Breast epithelium (tissue), 4 donors: ENCODE measurements at regions not wholly inside any gene's neighbourhood (a gene's known extent, or its start where the extent isn't known, plus 50 kb on each side); places are given as distances from the start of the nearest gene placed in this dataset.

ENCODE experiments used
- DNase-seq, 2 donors: peaks; one replicate each; pipeline ENCODE4 v3.0.0-alpha.2; 2019; ENCODE audit warnings: low spot score in 2 of 2
- H3K27ac ChIP-seq, 2 donors: fragments of 200-600 bp; sonication (generic) in 1 of 2; one replicate each; pipeline ENCODE4 v1.5.1; 2016 to 2019; ENCODE audit warnings: mild to moderate bottlenecking in 1 of 2
- H3K27me3 ChIP-seq, 2 donors: fragments of 200-600 bp; sonication (generic) in 1 of 2; one replicate each; pipeline versions ENCODE4 v1.5.1 to v1.6.0; 2017 to 2019; ENCODE audit warnings: control low read depth in 1 of 2, mild to moderate bottlenecking in 1 of 2
- H3K36me3 ChIP-seq: fragments of 200-600 bp; one replicate; pipeline ENCODE4 v1.5.1; 2019
- H3K4me1 ChIP-seq, 2 donors: fragments of 200-600 bp; sonication (generic); one replicate each; pipeline ENCODE4 v1.5.1; 2016 to 2019; ENCODE audit warnings: control low read depth in 1 of 2
- H3K4me3 ChIP-seq, 3 donors: fragments of 200-600 bp; sonication (generic); 1 replicate in 2 of 3; 2 replicates in 1 of 3; pipeline ENCODE4 v1.5.1; 2016 to 2019; ENCODE audit warnings: mild to moderate bottlenecking in 3 of 3, moderate library complexity in 2 of 3
- H3K9me3 ChIP-seq, 2 donors: fragments of 200-600 bp; sonication (generic) in 1 of 2; one replicate each; pipeline ENCODE4 v1.5.1; 2016 to 2019; ENCODE audit warnings: control low read depth in 1 of 2
- CTCF ChIP-seq, 3 donors: fragments of 450-650 bp; IDR thresholded peaks; one replicate each; pipeline ENCODE4 v1.5.1; 2016 to 2017; ENCODE audit warnings: antibody characterized with exemption in 3 of 3, mild to moderate bottlenecking in 3 of 3, moderate library complexity in 3 of 3
- POLR2A ChIP-seq: fragments of 450-650 bp; IDR thresholded peaks from one replicate; pipeline ENCODE4 v1.6.1; 2016; ENCODE audit warnings: antibody characterized with exemption, mild to moderate bottlenecking, moderate library complexity
- POLR2AphosphoS5 ChIP-seq, 3 donors: sonication (generic); formaldehyde crosslinking; IDR thresholded peaks; one replicate each; pipeline ENCODE4 v1.6.1; 2017; ENCODE audit warnings: antibody characterized with exemption in 3 of 3
- intact Hi-C: fragments of 100-400 bp; cut with DNase I; formaldehyde crosslinking; loops from one replicate; pipeline ENCODE4 v1.15.1; 2023; ENCODE audit warnings: low total_unique reads

DNA sequence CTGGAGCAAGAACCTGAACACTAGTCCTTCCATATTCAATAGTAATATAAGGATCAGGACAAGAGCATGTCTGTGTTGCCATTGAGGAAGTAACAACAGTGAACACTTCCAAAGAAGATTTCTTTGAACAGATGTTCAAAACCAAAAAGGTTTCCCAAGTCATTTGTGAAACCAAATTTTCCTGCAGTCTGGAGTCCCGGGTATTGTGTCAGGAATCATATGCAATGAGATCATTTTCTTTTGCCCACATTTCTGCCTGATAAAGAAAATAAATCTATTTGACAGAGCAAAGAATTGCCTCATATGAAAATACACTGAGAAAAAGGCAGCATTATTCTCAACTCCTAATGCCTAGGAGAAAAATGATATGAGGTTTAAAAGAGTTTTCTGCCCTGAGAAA is 151.7 kb downstream of the SNX18 start:
- H3K27me3 ChIP-seq, result no peaks in the 10 kb centered on the region
- H3K36me3 ChIP-seq, result no peaks in the 10 kb centered on the region
- no peaks in the 10 kb centered on the region for H3K4me1 ChIP-seq
- DNase-seq, result no peak
- H3K4me3 ChIP-seq, result no peak overlapping the region
- no peak for TF ChIP-seq POLR2A
- TF ChIP-seq POLR2AphosphoS5 (IDR thresholded peaks at IDR 0.05), result no peak
- no peak for TF ChIP-seq CTCF (IDR thresholded peaks at IDR 0.05)
- intact Hi-C loops, result no loop called here
- peaks cover 0 to 6% of the 10 kb centered on the region in 2 donors for H3K9me3 ChIP-seq
- no peak overlapping the region for H3K27ac ChIP-seq

- intact Hi-C loops, result no loop called here
- TF ChIP-seq POLR2AphosphoS5 (IDR thresholded peaks at IDR 0.05) (no peak), POLR2A (no peak), CTCF (IDR thresholded peaks at IDR 0.05) (no peak)
- H3K4me1 ChIP-seq, result no peaks in the 10 kb centered on the region
- H3K27ac ChIP-seq, result no peak overlapping the region
- no peak overlapping the region for H3K4me3 ChIP-seq
- no peaks in the 10 kb centered on the region for H3K36me3 ChIP-seq
- H3K27me3 ChIP-seq, result no peaks in the 10 kb centered on the region
- H3K9me3 ChIP-seq, result peaks cover 0 to 6% of the 10 kb centered on the region in 2 donors
- DNase-seq, result no peak
Measured at GRCh38 chr5:54668096-54668495, 150.5 kb downstream of the SNX18 start.

GRCh38 chr5:54667136-54667535 is 149.6 kb downstream of the SNX18 start:
- H3K4me3 ChIP-seq, result no peak overlapping the region
- DNase-seq, result no peak
- TF ChIP-seq CTCF (IDR thresholded peaks at IDR 0.05) (no peak), POLR2AphosphoS5 (IDR thresholded peaks at IDR 0.05) (no peak), POLR2A (no peak)
- peaks cover 0 to 6% of the 10 kb centered on the region in 2 donors for H3K9me3 ChIP-seq
- intact Hi-C loops, result no loop called here
- no peaks in the 10 kb centered on the region for H3K4me1 ChIP-seq
- no peaks in the 10 kb centered on the region for H3K36me3 ChIP-seq
- H3K27ac ChIP-seq, result no peak overlapping the region
- H3K27me3 ChIP-seq, result no peaks in the 10 kb centered on the region

GRCh38 chr5:54663866-54664265 is 146.3 kb downstream of the SNX18 start:
- TF ChIP-seq POLR2AphosphoS5 (IDR thresholded peaks at IDR 0.05), result peak; percentile 64 to 79 (median 69)
- no peak for TF ChIP-seq POLR2A
- no peaks in the 10 kb centered on the region for H3K36me3 ChIP-seq
- no peaks in the 10 kb centered on the region for H3K27me3 ChIP-seq
- intact Hi-C loops, result no loop called here
- peaks cover 0 to 6% of the 10 kb centered on the region in 2 donors for H3K9me3 ChIP-seq
- H3K27ac ChIP-seq, result peak overlapping the region; percentile 39 to 59
- DNase-seq, result peak in 1 of 2 donors; percentile 76
- H3K4me3 ChIP-seq, result no peak overlapping the region
- no peaks in the 10 kb centered on the region for H3K4me1 ChIP-seq

DNA sequence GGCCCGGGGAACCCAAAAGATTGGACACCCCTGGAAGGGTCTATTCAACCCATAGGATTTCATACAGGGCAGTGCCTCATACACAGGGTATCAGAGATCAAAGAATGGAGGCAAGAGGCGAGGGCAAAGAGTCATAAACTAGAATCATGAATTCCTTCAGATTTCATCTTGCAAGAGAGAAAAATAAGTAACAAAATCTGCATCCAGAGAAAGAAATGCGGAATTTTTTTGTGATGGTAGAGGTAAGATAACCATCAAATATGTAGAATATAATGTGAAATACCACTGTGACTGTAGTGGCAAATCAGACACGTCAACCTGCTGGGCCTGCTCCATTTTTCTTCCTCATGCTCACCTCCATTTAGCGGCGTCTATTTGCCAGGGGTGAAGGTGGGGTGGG is 143.6 kb downstream of the SNX18 start:
- DNase-seq, result no peak
- intact Hi-C loops, result no loop called here
- TF ChIP-seq POLR2A (no peak), CTCF (IDR thresholded peaks at IDR 0.05) (no peak), POLR2AphosphoS5 (IDR thresholded peaks at IDR 0.05) (no peak)
- peaks cover 0 to 2% of the 10 kb centered on the region in 2 donors for H3K4me1 ChIP-seq
- no peaks in the 10 kb centered on the region for H3K36me3 ChIP-seq
- no peak overlapping the region for H3K4me3 ChIP-seq
- no peak overlapping the region for H3K27ac ChIP-seq
- H3K27me3 ChIP-seq, result no peaks in the 10 kb centered on the region
- no peaks in the 10 kb centered on the region for H3K9me3 ChIP-seq

- intact Hi-C loops, result no loop called here
- no peak overlapping the region for H3K4me3 ChIP-seq
- TF ChIP-seq POLR2A, result no peak
- TF ChIP-seq CTCF (IDR thresholded peaks at IDR 0.05), result no peak
- peak in 1 of 3 donors; percentile 50 for TF ChIP-seq POLR2AphosphoS5 (IDR thresholded peaks at IDR 0.05)
- H3K36me3 ChIP-seq, result no peaks in the 10 kb centered on the region
- H3K4me1 ChIP-seq, result peaks cover 0 to 5% of the 10 kb centered on the region in 2 donors
- no peaks in the 10 kb centered on the region for H3K27me3 ChIP-seq
- no peaks in the 10 kb centered on the region for H3K9me3 ChIP-seq
- H3K27ac ChIP-seq, result peak overlapping the region; percentile 82 to 90
- DNase-seq, result peak; percentile 59 to 92
Measured at GRCh38 chr5:54659700-54660131, 142.2 kb downstream of the SNX18 start.
